Heart right ventricle (tissue), 16 donors: ENCODE measurements at regions not wholly inside any gene's neighbourhood (a gene's known extent, or its start where the extent isn't known, plus 50 kb on each side); places are given as distances from the start of the nearest gene placed in this dataset.

Experiments
- ATAC-seq, 8 donors: fragments of 200-7000 bp; cut with Tn5 transposase; one replicate each; pipeline ENCODE4 v1.9.1; 2020; ENCODE audit warnings: mild to moderate bottlenecking in 8 of 8, moderate library complexity in 8 of 8, moderate number of reproducible peaks in 1 of 8
- DNase-seq, 2 donors: peaks; one replicate each; pipeline ENCODE4 v3.0.0-alpha.2; 2020
- H3K27ac ChIP-seq, 10 donors: fragments of 200-600 bp; sonication (generic) in 2 of 10; one replicate each; pipeline versions ENCODE4 v1.5.0 to v1.8.0; 2020 to 2022; ENCODE audit warnings: mild to moderate bottlenecking in 3 of 10
- H3K27me3 ChIP-seq, 7 donors: fragments of 200-600 bp; one replicate each; pipeline ENCODE4 v1.8.0; 2021 to 2022; ENCODE audit warnings: mild to moderate bottlenecking in 2 of 7
- H3K36me3 ChIP-seq, 9 donors: fragments of 200-600 bp; sonication (generic) in 1 of 9; one replicate each; pipeline versions ENCODE4 v1.5.0 to v1.8.0; 2020 to 2022; ENCODE audit warnings: mild to moderate bottlenecking in 2 of 9
- H3K4me1 ChIP-seq, 9 donors: fragments of 200-600 bp; sonication (generic) in 1 of 9; one replicate each; pipeline versions ENCODE4 v1.5.0 to v1.8.0; 2020 to 2022; ENCODE audit warnings: mild to moderate bottlenecking in 4 of 9
- H3K4me3 ChIP-seq, 10 donors: fragments of 200-600 bp; sonication (generic) in 2 of 10; one replicate each; pipeline versions ENCODE4 v1.5.0 to v1.8.0; 2020 to 2022; ENCODE audit warnings: mild to moderate bottlenecking in 7 of 10, moderate library complexity in 2 of 10
- H3K9me3 ChIP-seq, 11 donors: fragments of 200-600 bp in 10 of 11; sonication (generic) in 2 of 11; one replicate each; pipeline versions ENCODE4 v1.5.0 to v1.8.0; 2013 to 2022; ENCODE audit warnings: mild to moderate bottlenecking in 2 of 11, control low read depth in 1 of 11, moderate library complexity in 1 of 11
- WGBS, 2 donors: extraction: QIAGEN DNeasy Blood & Tissue Kit; methylation state at CpG; one replicate each; pipeline ENCODE4 v1.1.7; 2013; ENCODE audit warnings: inconsistent platforms in 1 of 2; 5-methylcytosine and 5-hydroxymethylcytosine counted together
- intact Hi-C, 10 donors: fragments of 100-400 bp; cut with DNase I; formaldehyde crosslinking; loops; one replicate each; pipeline versions ENCODE4 v1.11.1 to v1.14.2; 2022
- TF ChIP-seq, protein P1 (sequence below), 9 donors: fragments of 200-600 bp; sonication (generic) in 2 of 9; IDR thresholded peaks; one replicate each; pipeline versions ENCODE4 v1.5.0 to v1.8.0; 2021 to 2022; ENCODE audit warnings: antibody characterized with exemption in 9 of 9, mild to moderate bottlenecking in 5 of 9, moderate library complexity in 1 of 9
- donor health status: Arrhythmogenic right ventricular cardiomyopathy.
- donor health status: ischemic (EF 13 %, LVEDD 7.1; RV severe dilation, severe dysfunction).
- donor health status: healthy with polysubstance abuse.
- donor health status: DM: no; HTN: yes; CAD: no.
- donor health status: DM: no; HTN: no; CAD: no.
- donor health status: ischemic (EF 25% LVEDD 6.9; RV normal size, moderate dysfunction).
- donor health status: ischemic (EF 25% LVEDD 5.7; RV mildly dilated, moderate dysfunction).
- donor health status: healthy.
- donor health status: DM: yes; HTN: yes; CAD: no.
- donor health status: Ischemic cardiomyopathy.
- donor health status: ischemic (EF 35%, LVEDD 5.7; RV mildly dilated, moderate dysfunction).
- donor health status: nonischemic (EF 11% LVEDD 7.7; RV severe dilation, severe dysfunction).
- donor health status: DM: yes; HTN: yes; CAD: no.
- donor health status: PGD.
- donor health status: ischemic (EF 29% LVEDD 5.4; RV normal size, mild dysfunction).
- donor health status: nonischemic (EF 23%, LVEDD 6.1; RV moderate dilation, normal function).

DNA sequence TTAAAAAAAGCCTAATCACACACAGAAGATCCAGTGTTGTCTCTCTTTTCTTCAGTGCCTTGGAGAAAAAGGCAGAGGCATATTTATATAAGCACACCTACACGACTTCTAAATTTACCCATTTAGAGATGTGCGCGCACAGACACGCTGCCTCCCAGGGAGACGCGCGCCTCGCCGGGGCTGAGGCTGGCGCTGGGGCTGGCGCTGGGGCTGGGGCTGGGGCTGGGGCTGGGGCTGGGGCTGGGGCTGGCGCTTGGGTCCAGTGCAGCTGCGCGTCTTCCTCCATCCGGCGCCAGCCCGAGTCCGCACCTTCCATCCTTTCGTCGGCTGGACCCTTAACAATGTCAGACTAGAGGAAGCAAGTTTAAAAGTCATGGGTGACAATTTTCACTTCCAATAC, 118.4 kb upstream of the ARID2 start:
- Histone ChIP-seq H3K4me3 (peak overlapping the region in 6 of 10 donors; percentile 7 to 40 (median 32)), H3K27me3 (peaks cover 0 to 7% (median 0%) of the 10 kb centered on the region in 7 donors), H3K36me3 (no peaks in the 10 kb centered on the region), H3K9me3 (peaks cover 0 to 3% (median under 1%) of the 10 kb centered on the region in 11 donors), H3K27ac (no peak overlapping the region), H3K4me1 (peaks cover 0 to 7% (median 0%) of the 10 kb centered on the region in 9 donors)
- WGBS, 2 donors, result 12 to 18% methylated on average over 20 of the region's 20 CpGs
- intact Hi-C loops, result no loop called here
- DNase-seq (no peak), ATAC-seq (no peak)
- TF ChIP-seq, protein P1, sequence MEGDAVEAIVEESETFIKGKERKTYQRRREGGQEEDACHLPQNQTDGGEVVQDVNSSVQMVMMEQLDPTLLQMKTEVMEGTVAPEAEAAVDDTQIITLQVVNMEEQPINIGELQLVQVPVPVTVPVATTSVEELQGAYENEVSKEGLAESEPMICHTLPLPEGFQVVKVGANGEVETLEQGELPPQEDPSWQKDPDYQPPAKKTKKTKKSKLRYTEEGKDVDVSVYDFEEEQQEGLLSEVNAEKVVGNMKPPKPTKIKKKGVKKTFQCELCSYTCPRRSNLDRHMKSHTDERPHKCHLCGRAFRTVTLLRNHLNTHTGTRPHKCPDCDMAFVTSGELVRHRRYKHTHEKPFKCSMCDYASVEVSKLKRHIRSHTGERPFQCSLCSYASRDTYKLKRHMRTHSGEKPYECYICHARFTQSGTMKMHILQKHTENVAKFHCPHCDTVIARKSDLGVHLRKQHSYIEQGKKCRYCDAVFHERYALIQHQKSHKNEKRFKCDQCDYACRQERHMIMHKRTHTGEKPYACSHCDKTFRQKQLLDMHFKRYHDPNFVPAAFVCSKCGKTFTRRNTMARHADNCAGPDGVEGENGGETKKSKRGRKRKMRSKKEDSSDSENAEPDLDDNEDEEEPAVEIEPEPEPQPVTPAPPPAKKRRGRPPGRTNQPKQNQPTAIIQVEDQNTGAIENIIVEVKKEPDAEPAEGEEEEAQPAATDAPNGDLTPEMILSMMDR (IDR thresholded peaks at IDR 0.05), result no peak

DNA sequence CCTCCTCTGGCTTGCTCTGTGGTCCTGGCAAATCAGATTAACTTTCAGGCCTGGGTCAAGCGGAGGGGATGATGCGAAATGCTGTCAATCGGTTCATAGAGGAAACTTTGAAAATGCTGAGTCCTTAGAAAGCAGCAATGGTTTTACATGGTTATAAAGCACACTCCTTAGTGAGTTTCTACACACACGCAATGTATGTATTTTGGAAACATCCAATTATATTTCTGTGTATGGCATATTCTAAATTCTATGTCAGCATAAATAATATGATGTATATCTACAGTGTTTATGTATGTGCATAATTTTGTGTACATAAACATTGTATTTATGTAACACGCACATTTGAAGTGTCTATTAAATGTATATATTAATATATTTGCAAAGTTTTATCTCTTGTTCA, 118.0 kb upstream of the ARID2 start:
- intact Hi-C loops, result no loop called here
- DNase-seq, result no peak
- 75 to 76% methylated on average over 5 of the region's 5 CpGs for WGBS, 2 donors
- TF ChIP-seq, protein P1 (IDR thresholded peaks at IDR 0.05), result no peak
- H3K27ac ChIP-seq, result no peak overlapping the region
- H3K4me1 ChIP-seq, result peaks cover 0 to 7% (median 0%) of the 10 kb centered on the region in 9 donors
- H3K9me3 ChIP-seq, result no peaks in the 10 kb centered on the region
- peak overlapping the region in 5 of 10 donors; percentile 20 to 40 (median 33) for H3K4me3 ChIP-seq
- ATAC-seq, result no peak
- peaks cover 0 to 7% (median 0%) of the 10 kb centered on the region in 7 donors for H3K27me3 ChIP-seq
- H3K36me3 ChIP-seq, result no peaks in the 10 kb centered on the region

DNA sequence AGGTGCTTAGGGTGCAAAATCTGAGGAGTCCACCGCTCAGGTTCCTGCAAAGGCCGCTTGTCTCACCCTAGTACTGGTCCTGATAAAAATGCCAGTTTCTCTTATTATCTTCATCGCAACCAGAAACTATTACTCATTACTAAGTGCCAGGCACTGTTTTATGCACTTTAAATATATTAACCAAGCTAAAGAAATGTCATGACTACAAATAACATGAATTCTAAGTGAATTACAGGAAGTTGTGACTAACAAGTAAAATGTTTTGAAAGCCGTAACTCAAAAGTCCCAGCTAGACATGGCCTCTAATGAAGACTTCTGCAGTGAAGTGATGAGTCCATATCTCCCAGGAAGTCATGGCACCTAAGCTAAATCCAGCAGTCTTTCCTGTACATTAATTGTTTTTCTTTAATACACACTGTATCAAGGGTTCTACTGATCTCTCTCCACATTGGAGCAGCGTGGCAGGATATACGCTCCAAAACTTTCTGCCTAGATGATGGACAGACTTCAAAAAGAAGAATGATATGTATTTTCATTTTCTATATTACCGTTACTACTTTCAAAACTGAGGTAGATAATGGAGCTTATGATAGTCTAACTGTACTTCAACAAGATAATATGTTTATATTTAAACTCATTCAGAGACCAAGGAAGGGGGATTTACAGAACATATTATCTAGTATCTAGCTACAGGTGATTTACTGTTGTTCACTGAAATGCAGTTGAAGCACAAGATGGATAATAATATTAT, 117.3 kb upstream of the ARID2 start:
- peaks cover 0 to 7% (median 0%) of the 10 kb centered on the region in 7 donors for H3K27me3 ChIP-seq
- no peak for ATAC-seq
- H3K27ac ChIP-seq, result no peak overlapping the region
- TF ChIP-seq, protein P1 (IDR thresholded peaks at IDR 0.05), result no peak
- no peak for DNase-seq
- no peaks in the 10 kb centered on the region for H3K36me3 ChIP-seq
- intact Hi-C loops, result no loop called here
- H3K4me3 ChIP-seq, result no peak overlapping the region
- H3K4me1 ChIP-seq, result peaks cover 0 to 7% (median 0%) of the 10 kb centered on the region in 9 donors
- WGBS, 2 donors, result 90 to 91% methylated on average over 7 of the region's 7 CpGs
- no peaks in the 10 kb centered on the region for H3K9me3 ChIP-seq

DNA sequence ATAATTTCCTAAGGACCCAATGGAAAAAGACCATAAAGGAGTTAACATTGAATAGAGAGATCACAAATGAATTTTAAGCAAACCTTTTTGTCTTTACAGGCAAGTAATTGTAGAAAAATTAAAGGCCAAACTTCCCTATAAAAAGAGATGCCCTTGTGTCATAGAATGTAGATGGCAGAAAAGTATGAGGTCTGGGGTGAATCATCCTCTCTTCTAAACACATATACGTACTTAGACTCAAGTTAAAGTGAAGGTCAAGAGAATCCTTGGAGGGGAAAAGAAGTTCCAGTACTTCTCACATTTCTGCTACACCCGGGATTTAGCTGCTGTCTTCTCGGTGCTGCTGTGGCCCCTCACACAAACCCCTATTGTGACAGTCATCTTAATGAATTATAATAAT, 116.2 kb upstream of the ARID2 start:
- Histone ChIP-seq H3K4me3 (no peak overlapping the region), H3K4me1 (peaks cover 0 to 7% (median 0%) of the 10 kb centered on the region in 9 donors), H3K27me3 (peaks cover 0 to 7% (median 0%) of the 10 kb centered on the region in 7 donors), H3K27ac (no peak overlapping the region), H3K9me3 (no peaks in the 10 kb centered on the region), H3K36me3 (no peaks in the 10 kb centered on the region)
- TF ChIP-seq, protein P1 (IDR thresholded peaks at IDR 0.05), result no peak
- intact Hi-C loops, result no loop called here
- ATAC-seq (no peak), DNase-seq (no peak)
- 78 to 79% methylated on average over 3 of the region's 3 CpGs for WGBS, 2 donors
